ENCODE measurements at regions not wholly inside any gene's neighbourhood (a gene's known extent, or its start where the extent isn't known, plus 50 kb on each side); places are given as distances from the start of the nearest gene placed in this dataset.
"Not testable (repeated sequence)": the region's sequence is repeated elsewhere in the genome, so short reads cannot be mapped to it uniquely, and the experiment has no call there.

DNA sequence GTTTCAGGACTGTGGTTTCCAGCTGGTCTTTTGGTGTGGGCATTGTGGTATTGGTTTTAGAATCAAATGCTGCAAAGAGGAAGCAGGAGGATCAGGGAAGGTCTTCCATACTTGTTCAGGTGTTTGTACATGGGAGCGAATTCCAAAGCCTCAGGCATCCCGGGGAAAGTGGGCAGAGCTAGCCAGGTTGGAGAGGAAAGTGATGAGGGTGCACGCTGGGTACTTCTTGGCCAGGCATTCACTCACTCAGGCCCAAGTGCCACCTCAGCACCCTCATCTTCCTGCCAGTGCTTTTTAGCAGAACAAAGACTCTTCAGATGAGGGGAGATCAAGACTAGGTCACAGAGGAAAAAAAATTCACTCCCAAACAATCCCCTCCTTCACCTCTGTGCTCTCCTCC lies 241.1 kb upstream of the TBX18 start:
- Histone ChIP-seq H3K27me3 (ENCODE audit: insufficient read depth, low read length) (no peaks in the 10 kb centered on the region), H2AFZ (ENCODE audit: low read length, unreplicated experiment) (no peak overlapping the region), H3K4me1 (ENCODE audit: control insufficient read depth, insufficient read depth, low read length, unreplicated experiment) (peaks cover 10% of the 10 kb centered on the region), H3K27ac (ENCODE audit: low read depth, low read length) (no peak overlapping the region), H3K4me3 (ENCODE audit: low read depth, low read length) (no peak overlapping the region), H3K79me2 (ENCODE audit: control insufficient read depth, insufficient read depth, low read length, unreplicated experiment) (no peaks in the 10 kb centered on the region), H3K36me3 (ENCODE audit: insufficient read depth, low read length) (no peaks in the 10 kb centered on the region)

DNA sequence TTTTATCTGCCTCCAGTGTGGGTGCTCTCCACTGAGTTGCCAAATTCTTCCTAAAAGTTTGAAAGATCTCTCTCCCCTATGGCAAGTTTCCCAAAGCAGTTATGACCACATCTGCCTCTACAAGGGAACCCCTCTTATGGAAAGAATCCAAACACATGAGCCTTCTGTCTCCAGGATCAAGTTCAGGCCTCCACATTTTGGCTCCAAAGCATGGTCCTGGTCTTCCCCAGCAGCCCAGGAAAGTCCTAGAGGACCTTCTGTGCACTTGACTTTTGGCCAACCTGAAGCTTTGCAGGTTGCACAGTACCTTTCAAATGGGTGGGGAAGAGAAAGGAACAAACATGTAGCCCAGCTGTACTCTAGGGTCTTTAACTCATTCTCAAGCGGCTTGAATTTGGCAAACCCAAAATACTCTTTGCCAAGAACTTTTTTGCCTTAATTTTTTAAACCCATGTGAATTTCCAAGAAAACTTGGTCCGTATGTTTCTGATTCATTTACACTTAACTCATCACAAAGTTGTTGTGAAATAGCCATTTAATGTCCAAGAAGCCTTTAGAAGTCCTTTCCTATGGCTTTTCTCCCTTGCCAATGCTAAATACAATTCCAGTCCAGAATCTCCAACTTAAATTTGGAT lies 240.1 kb upstream of the TBX18 start:
- Histone ChIP-seq H2AFZ (ENCODE audit: low read length, unreplicated experiment) (no peak overlapping the region), H3K27ac (ENCODE audit: low read depth, low read length) (no peak overlapping the region), H3K4me3 (ENCODE audit: low read depth, low read length) (no peak overlapping the region), H3K36me3 (ENCODE audit: insufficient read depth, low read length) (no peaks in the 10 kb centered on the region), H3K27me3 (ENCODE audit: insufficient read depth, low read length) (no peaks in the 10 kb centered on the region), H3K79me2 (ENCODE audit: control insufficient read depth, insufficient read depth, low read length, unreplicated experiment) (no peaks in the 10 kb centered on the region), H3K4me1 (ENCODE audit: control insufficient read depth, insufficient read depth, low read length, unreplicated experiment) (peaks cover 10% of the 10 kb centered on the region)

DNA sequence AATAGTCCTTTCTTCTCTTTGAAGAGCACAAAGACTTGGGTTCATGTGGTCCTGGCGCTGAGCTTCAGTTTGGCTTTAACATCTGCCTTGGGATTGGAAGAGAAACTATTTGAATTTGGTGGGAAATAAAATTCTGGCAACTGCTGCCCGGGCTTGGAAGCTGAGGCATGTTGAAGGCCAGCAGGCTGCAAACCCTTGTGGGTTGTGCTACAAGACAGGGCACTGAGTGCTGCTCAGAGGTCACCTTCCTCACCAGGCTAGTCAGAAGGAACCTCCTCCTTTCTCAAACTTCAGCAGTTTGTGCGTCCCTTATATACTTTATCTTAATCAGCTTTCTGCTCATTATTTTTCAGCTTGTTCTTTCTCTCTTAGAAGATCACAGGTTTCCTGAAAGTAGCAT lies 238.4 kb upstream of the TBX18 start:
- H3K27ac ChIP-seq (ENCODE audit: low read depth, low read length) = no peak overlapping the region
- H3K79me2 ChIP-seq (ENCODE audit: control insufficient read depth, insufficient read depth, low read length, unreplicated experiment) = no peaks in the 10 kb centered on the region
- H3K36me3 ChIP-seq (ENCODE audit: insufficient read depth, low read length) = no peaks in the 10 kb centered on the region
- no peaks in the 10 kb centered on the region for H3K27me3 ChIP-seq (ENCODE audit: insufficient read depth, low read length)
- H2AFZ ChIP-seq (ENCODE audit: low read length, unreplicated experiment) = no peak overlapping the region
- H3K4me3 ChIP-seq (ENCODE audit: low read depth, low read length) = no peak overlapping the region
- H3K4me1 ChIP-seq (ENCODE audit: control insufficient read depth, insufficient read depth, low read length, unreplicated experiment) = no peaks in the 10 kb centered on the region

DNA sequence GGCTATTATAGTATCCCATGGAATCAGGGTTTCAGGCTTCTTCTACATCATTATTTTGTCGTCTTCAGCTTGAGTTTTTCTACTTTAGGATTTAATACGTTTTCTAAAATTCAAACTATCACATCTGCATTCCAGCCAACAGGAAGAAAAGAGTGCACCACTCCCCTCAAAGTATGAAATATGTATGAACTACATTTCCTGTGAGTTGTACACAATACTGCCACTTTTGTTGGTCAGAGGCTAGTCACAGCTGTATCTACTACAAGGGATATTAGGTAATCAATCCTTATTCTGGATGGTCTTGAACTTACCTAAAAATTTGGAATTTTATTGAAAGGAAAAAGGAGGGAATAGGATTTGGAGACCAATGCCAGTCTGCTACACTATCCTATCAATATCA lies 235.6 kb upstream of the TBX18 start:
- Histone ChIP-seq H3K79me2 (ENCODE audit: control insufficient read depth, insufficient read depth, low read length, unreplicated experiment) (no peaks in the 10 kb centered on the region), H3K27ac (ENCODE audit: low read depth, low read length) (no peak overlapping the region), H3K4me1 (ENCODE audit: control insufficient read depth, insufficient read depth, low read length, unreplicated experiment) (no peaks in the 10 kb centered on the region), H2AFZ (ENCODE audit: low read length, unreplicated experiment) (no peak overlapping the region), H3K36me3 (ENCODE audit: insufficient read depth, low read length) (no peaks in the 10 kb centered on the region), H3K4me3 (ENCODE audit: low read depth, low read length) (no peak overlapping the region), H3K27me3 (ENCODE audit: insufficient read depth, low read length) (no peaks in the 10 kb centered on the region)

DNA sequence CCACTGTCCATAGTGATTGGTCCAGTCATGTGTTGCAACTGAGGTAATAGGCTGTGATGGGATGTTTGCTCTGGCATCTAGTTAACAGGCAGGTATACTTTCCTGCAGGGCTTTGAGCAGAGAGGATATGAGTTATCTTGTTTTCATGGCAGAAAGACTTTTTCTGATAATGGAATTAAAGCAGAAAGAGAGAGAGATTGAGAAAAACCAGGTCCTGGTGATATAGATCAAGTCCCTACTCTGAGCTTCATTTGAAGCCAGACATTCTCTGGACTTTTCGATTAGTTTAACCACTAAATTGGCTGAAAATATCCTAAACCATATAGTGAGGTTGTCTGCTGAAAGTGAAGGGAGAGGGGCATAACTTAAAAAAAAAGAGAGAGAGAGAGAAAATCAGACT lies 233.8 kb upstream of the TBX18 start:
- Histone ChIP-seq H3K27ac (ENCODE audit: low read depth, low read length) (no peak overlapping the region), H3K27me3 (ENCODE audit: insufficient read depth, low read length) (no peaks in the 10 kb centered on the region), H3K4me1 (ENCODE audit: control insufficient read depth, insufficient read depth, low read length, unreplicated experiment) (no peaks in the 10 kb centered on the region), H3K79me2 (ENCODE audit: control insufficient read depth, insufficient read depth, low read length, unreplicated experiment) (no peaks in the 10 kb centered on the region), H2AFZ (ENCODE audit: low read length, unreplicated experiment) (no peak overlapping the region), H3K36me3 (ENCODE audit: insufficient read depth, low read length) (no peaks in the 10 kb centered on the region), H3K4me3 (ENCODE audit: low read depth, low read length) (no peak overlapping the region)

DNA sequence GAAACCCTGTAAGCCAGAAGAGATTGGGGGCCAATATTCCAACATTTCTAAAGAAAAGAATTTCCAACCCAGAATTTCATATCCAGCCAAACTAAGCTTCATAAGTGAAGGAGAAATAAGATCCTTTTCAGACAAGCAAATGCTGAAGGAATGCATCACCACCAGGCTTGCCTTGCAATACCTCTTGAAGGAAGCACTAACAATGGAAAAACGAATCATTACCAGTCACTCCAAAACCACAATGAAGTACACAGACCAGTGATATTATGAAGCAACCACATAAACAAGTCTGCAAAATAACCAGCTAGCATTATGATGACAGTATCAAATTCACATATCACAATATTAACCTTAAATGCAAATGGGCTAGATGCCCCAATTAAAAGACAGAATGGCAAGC lies 224.4 kb upstream of the TBX18 start:
- not testable (repeated sequence) for H3K36me3 ChIP-seq (ENCODE audit: insufficient read depth, low read length); H3K27ac ChIP-seq (ENCODE audit: low read depth, low read length); H3K4me1 ChIP-seq (ENCODE audit: control insufficient read depth, insufficient read depth, low read length, unreplicated experiment); H3K27me3 ChIP-seq (ENCODE audit: insufficient read depth, low read length); H3K4me3 ChIP-seq (ENCODE audit: low read depth, low read length); H3K79me2 ChIP-seq (ENCODE audit: control insufficient read depth, insufficient read depth, low read length, unreplicated experiment); H2AFZ ChIP-seq (ENCODE audit: low read length, unreplicated experiment)

DNA sequence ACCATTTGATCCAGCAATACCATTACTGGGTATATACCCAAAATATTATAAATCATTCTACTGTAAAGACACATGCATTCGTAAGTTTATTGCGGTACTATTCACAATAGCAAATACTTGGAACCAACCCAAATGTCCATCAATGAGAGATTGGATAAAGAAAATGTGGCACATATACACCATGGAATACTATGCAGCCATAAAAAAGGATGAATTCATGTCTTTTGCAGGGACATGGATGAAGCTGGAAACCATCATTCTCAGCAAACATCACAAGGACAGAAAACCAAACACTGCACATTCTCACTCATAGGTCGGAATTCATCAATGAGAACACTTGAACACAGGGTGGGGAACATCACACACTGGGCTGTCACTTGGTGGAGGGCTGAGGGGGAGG lies 221.1 kb upstream of the TBX18 start:
- not testable (repeated sequence) for H3K36me3 ChIP-seq (ENCODE audit: insufficient read depth, low read length); H3K27ac ChIP-seq (ENCODE audit: low read depth, low read length); H3K27me3 ChIP-seq (ENCODE audit: insufficient read depth, low read length); H3K4me3 ChIP-seq (ENCODE audit: low read depth, low read length); H3K4me1 ChIP-seq (ENCODE audit: control insufficient read depth, insufficient read depth, low read length, unreplicated experiment); H3K79me2 ChIP-seq (ENCODE audit: control insufficient read depth, insufficient read depth, low read length, unreplicated experiment); H2AFZ ChIP-seq (ENCODE audit: low read length, unreplicated experiment)

DNA sequence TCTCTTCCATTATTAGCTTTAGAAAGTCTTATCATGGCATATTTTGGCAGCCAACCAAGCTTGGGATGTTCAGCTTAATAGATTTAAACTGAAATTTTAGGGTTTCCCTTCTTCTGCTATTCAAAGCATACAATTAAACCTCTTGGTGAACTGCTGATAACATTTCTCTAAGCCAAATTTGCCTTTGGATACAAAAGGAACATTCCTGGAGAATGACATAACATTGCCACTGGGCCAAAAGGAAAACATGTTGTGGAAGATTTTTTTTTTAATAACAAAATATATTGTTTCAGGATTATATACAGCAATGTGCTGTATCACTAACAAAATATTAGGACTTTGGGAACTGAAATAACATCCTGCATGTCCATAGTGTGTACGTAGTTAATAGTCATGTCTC lies 215.1 kb upstream of the TBX18 start:
- Histone ChIP-seq H2AFZ (ENCODE audit: low read length, unreplicated experiment) (peak overlapping the region; percentile 56), H3K27ac (ENCODE audit: low read depth, low read length) (peak overlapping the region; percentile 59), H3K79me2 (ENCODE audit: control insufficient read depth, insufficient read depth, low read length, unreplicated experiment) (no peaks in the 10 kb centered on the region), H3K4me3 (ENCODE audit: low read depth, low read length) (peak overlapping the region; percentile 39), H3K4me1 (ENCODE audit: control insufficient read depth, insufficient read depth, low read length, unreplicated experiment) (peaks cover 27% of the 10 kb centered on the region), H3K27me3 (ENCODE audit: insufficient read depth, low read length) (no peaks in the 10 kb centered on the region), H3K36me3 (ENCODE audit: insufficient read depth, low read length) (no peaks in the 10 kb centered on the region)

DNA sequence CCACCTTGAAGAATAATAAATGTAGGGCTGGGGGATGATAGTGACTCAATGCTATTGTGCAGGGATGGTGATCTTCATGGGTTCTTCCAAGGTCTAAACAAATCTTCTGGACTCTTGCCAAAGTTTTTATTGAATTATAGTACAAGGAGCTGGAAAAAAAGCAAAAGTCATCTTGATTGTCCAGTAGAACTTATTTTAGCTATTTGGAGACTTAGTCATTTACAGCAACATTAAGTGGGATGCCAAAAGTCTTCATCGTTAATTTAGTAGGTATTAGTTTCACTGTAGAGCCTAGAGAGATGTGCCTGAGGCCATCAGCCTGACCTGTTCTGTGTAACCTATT lies 212.9 kb upstream of the TBX18 start:
- no peak overlapping the region for H2AFZ ChIP-seq (ENCODE audit: low read length, unreplicated experiment)
- no peak overlapping the region for H3K4me3 ChIP-seq (ENCODE audit: low read depth, low read length)
- H3K36me3 ChIP-seq (ENCODE audit: insufficient read depth, low read length) = no peaks in the 10 kb centered on the region
- H3K4me1 ChIP-seq (ENCODE audit: control insufficient read depth, insufficient read depth, low read length, unreplicated experiment) = peaks cover 27% of the 10 kb centered on the region
- no peaks in the 10 kb centered on the region for H3K27me3 ChIP-seq (ENCODE audit: insufficient read depth, low read length)
- H3K27ac ChIP-seq (ENCODE audit: low read depth, low read length) = peak overlapping the region; percentile 28; the same call in 1 of the 2 replicates
- H3K79me2 ChIP-seq (ENCODE audit: control insufficient read depth, insufficient read depth, low read length, unreplicated experiment) = no peaks in the 10 kb centered on the region

DNA sequence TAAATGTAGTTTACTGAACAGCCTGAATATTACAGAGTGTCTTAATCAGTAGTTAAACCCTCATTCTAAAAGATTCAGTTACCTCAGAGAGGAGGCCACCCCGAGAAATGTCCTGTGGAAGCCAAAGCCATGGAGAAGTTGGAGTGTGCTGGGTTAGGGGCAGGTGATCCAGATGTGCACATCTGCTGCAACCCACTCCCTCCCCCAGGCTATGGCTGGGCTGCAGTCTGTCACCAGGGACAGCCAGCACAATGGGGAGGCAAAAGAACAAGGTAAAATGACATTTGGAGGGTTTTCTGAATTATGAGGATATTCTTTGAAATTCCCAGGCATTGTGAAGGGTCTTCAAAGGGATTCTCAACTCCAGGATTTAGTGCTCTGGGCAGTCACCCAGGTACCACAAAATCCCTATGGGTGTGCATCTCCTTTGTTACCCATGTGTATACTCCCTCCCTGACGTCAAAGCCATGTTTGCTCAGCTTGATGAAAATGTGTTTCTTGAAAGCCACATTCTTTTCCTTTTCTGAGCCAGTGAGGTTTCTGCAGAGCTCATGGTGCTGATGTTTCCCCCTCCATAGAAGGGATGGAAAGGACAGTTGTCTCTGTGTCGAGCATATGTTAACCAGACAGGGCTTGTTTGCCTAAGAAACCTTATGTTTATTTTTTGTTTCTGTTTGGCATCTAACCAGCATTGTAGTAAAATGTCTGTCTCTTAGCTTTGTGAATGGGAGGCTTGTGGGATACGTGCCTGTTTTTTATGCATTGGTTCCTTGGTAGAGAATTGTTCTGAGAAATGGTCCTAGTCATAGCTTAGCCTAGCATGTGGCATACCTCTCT lies 212.3 kb upstream of the TBX18 start:
- Histone ChIP-seq H3K27ac (ENCODE audit: low read depth, low read length) (no peak overlapping the region), H3K79me2 (ENCODE audit: control insufficient read depth, insufficient read depth, low read length, unreplicated experiment) (no peaks in the 10 kb centered on the region), H3K27me3 (ENCODE audit: insufficient read depth, low read length) (no peaks in the 10 kb centered on the region), H3K4me3 (ENCODE audit: low read depth, low read length) (no peak overlapping the region), H2AFZ (ENCODE audit: low read length, unreplicated experiment) (no peak overlapping the region), H3K4me1 (ENCODE audit: control insufficient read depth, insufficient read depth, low read length, unreplicated experiment) (peaks cover 27% of the 10 kb centered on the region), H3K36me3 (ENCODE audit: insufficient read depth, low read length) (no peaks in the 10 kb centered on the region)

DNA sequence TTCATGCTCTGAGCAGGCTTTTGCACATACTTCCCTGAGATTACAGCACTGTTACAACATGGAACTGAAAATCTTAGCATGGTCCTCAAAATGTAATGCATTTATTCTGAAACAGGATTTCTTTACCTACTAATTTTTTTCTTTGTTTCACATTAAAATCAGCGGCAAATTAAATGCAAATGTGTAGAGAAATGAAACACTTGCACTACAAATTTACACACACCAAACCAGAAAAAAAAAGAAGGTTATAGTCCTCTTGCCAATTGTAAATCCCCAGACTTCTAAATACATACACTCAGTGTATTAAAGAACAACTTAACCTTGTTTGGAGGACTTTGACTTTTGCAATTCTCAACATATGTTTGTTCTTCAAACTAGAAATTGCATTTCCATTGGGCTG lies 210.9 kb upstream of the TBX18 start:
- Histone ChIP-seq H3K36me3 (ENCODE audit: insufficient read depth, low read length) (no peaks in the 10 kb centered on the region), H3K27me3 (ENCODE audit: insufficient read depth, low read length) (no peaks in the 10 kb centered on the region), H3K4me1 (ENCODE audit: control insufficient read depth, insufficient read depth, low read length, unreplicated experiment) (peaks cover 27% of the 10 kb centered on the region), H2AFZ (ENCODE audit: low read length, unreplicated experiment) (no peak overlapping the region), H3K4me3 (ENCODE audit: low read depth, low read length) (no peak overlapping the region), H3K27ac (ENCODE audit: low read depth, low read length) (no peak overlapping the region), H3K79me2 (ENCODE audit: control insufficient read depth, insufficient read depth, low read length, unreplicated experiment) (no peaks in the 10 kb centered on the region)

All from ACC112 (cell line).